ENCODE measurements at regions not wholly inside any gene's neighbourhood (a gene's known extent, or its start where the extent isn't known, plus 50 kb on each side); places are given as distances from the start of the nearest gene placed in this dataset.

GRCh38 chr9:11892401-11892800 is 800.8 kb upstream of the TYRP1 start:
- no peak for TF ChIP-seq CTCF (IDR thresholded peaks at IDR 0.05)
- no peak for TF ChIP-seq POLR2A (IDR thresholded peaks at IDR 0.05)
